GM21423 (cell line): ENCODE measurements at regions not wholly inside any gene's neighbourhood (a gene's known extent, or its start where the extent isn't known, plus 50 kb on each side); places are given as distances from the start of the nearest gene placed in this dataset.

ENCODE experiments used
- ATAC-seq: cut with Tn5 transposase; IDR thresholded peaks from one replicate; pipeline ENCODE4 v1.9.1; 2021; ENCODE audit warnings: mild to moderate bottlenecking, moderate library complexity; ENCODE audit not compliant: unreplicated experiment

DNA sequence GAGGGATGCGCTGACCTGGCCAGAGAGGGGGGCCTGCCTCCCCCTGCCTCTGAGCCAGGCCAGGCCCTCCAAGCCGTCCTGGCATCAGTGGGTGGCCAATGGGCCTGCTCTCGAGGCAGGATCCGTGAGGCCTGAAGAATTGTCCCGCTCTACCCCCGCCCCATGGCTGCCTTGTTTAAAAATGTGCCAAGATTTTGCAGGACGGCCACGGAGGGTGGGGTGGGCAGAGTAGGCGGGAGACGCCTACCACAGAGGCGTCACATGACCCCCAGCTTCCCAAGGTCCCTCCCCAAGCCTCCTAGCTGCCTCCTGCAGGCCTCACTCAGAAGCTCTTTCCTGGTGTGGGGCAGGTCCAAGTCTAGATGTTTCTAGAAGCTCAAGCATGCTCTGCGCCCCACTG, 69.5 kb downstream of the ENGASE start:
- ATAC-seq = no peak

- ATAC-seq = no peak
These were observed 67.8 kb downstream of the ENGASE start for GRCh38 chr17:79142375-79142774.

GRCh38 chr17:79141578-79142355, 67.1 kb downstream of the ENGASE start:
- no peak for ATAC-seq

- ATAC-seq = no peak
These were observed 64.2 kb downstream of the ENGASE start for GRCh38 chr17:79138826-79139225.

DNA sequence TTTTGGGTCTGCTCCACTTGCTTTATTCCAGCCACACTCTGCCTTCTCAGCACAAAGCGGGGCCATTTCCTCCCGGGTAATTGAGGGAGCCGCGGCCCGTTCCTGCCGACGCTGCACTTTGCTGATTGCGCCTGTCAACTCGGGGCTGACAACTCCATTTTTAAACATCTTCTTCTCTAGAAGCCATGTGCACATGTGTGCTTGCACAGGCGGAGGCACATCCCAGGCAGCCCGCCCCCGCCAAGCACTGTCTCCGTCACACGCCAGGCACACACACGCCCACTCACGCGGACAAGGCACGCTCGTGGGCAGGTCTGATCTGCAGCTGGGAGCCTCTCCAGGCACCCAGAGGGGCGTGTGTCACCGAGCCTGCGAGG, 63.2 kb downstream of the ENGASE start:
- ATAC-seq = no peak

- ATAC-seq = no peak
These were observed 62.6 kb downstream of the ENGASE start for GRCh38 chr17:79137015-79137788.

- no peak for ATAC-seq
These were observed 62.0 kb downstream of the ENGASE start for GRCh38 chr17:79136596-79136995.
